ENCODE measurements at regions not wholly inside any gene's neighbourhood (a gene's known extent, or its start where the extent isn't known, plus 50 kb on each side); places are given as distances from the start of the nearest gene placed in this dataset.

- CTCF ChIA-PET, result no interaction called here
- H3K36me3 Mint-ChIP-seq, result no peaks in the 10 kb centered on the region
- H3K27me3 Mint-ChIP-seq, result no peaks in the 10 kb centered on the region
- no peaks in the 10 kb centered on the region for H3K9me3 Mint-ChIP-seq
- H3K4me3 Mint-ChIP-seq, result no peak overlapping the region
- peaks cover 11% of the 10 kb centered on the region for H3K4me1 Mint-ChIP-seq
- DNase-seq, result no peak
- H3K27ac Mint-ChIP-seq, result no peak overlapping the region
Observed at GRCh38 chr14:101247842-101248725, 313.2 kb upstream of the DIO3 start.

GRCh38 chr14:101248840-101249675 lies 312.2 kb upstream of the DIO3 start:
- Mint-ChIP-seq H3K27me3 (no peaks in the 10 kb centered on the region), H3K36me3 (no peaks in the 10 kb centered on the region), H3K4me1 (peaks cover 11% of the 10 kb centered on the region), H3K27ac (no peak overlapping the region), H3K4me3 (no peak overlapping the region), H3K9me3 (no peaks in the 10 kb centered on the region)
- CTCF ChIA-PET, result no interaction called here
- no peak for DNase-seq

DNA sequence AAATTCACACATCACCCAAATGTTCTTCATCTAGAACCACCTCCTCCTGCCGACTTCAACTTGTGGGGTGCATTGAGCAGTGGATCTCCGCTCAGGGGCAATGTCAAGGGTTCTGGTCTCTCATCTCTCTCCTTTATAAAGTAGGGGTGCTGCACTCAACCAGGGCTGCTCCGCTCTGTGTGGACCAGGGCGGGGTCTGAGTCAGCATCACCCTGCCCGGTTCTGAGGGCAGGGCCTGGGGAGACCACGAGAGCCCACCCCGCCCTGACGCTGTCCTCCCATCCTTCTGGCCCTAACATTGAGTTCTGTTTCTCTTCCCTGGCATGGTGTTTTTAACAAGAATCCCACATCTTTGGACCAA lies 311.6 kb upstream of the DIO3 start:
- H3K27me3 Mint-ChIP-seq, result no peaks in the 10 kb centered on the region
- H3K9me3 Mint-ChIP-seq, result no peaks in the 10 kb centered on the region
- peaks cover 11% of the 10 kb centered on the region for H3K4me1 Mint-ChIP-seq
- no peak overlapping the region for H3K4me3 Mint-ChIP-seq
- no peak for DNase-seq
- CTCF ChIA-PET, result no interaction called here
- H3K36me3 Mint-ChIP-seq, result no peaks in the 10 kb centered on the region
- H3K27ac Mint-ChIP-seq, result no peak overlapping the region

GRCh38 chr14:101250336-101250947 lies 310.9 kb upstream of the DIO3 start:
- CTCF ChIA-PET, result no interaction called here
- H3K27ac Mint-ChIP-seq, result no peak overlapping the region
- H3K4me1 Mint-ChIP-seq, result peaks cover 11% of the 10 kb centered on the region
- no peak for DNase-seq
- H3K36me3 Mint-ChIP-seq, result no peaks in the 10 kb centered on the region
- H3K9me3 Mint-ChIP-seq, result no peaks in the 10 kb centered on the region
- peaks cover 5% of the 10 kb centered on the region for H3K27me3 Mint-ChIP-seq
- no peak overlapping the region for H3K4me3 Mint-ChIP-seq

- Mint-ChIP-seq H3K4me1 (peaks cover 11% of the 10 kb centered on the region), H3K9me3 (no peaks in the 10 kb centered on the region), H3K4me3 (no peak overlapping the region), H3K27me3 (peaks cover 6% of the 10 kb centered on the region), H3K27ac (no peak overlapping the region), H3K36me3 (no peaks in the 10 kb centered on the region)
- CTCF ChIA-PET, result no interaction called here
- DNase-seq, result no peak
Observed at GRCh38 chr14:101250948-101251811, 310.1 kb upstream of the DIO3 start.

DNA sequence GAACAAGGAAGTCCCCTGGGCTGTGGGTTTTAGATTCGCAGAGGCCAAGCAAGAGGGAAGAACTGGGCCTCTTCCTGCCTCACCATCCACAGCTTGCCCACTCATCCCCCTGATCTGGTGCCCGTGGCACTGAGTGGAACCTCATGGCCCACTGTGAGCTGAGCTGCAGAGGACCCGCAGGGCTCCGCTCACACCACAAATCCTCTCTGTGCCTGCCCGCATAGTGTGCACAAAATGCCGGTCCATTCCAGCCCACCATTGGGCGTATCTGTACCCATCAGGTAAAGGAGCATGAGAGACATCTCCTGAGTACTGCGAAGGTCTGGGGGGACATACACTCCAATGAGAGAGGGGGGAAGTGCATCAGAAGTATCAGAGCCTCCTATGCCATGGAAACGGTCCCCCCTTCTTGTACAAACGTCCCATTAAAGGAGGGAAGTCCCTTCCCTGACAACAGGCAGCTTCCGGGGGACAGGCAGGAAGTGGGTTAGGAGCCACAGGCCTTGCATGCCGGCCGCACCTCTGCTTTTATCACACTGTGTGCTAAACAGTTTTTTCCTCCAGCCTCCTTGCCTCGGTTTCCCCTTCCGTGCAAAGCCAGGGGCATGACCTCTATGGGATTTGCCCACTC lies 309.4 kb upstream of the DIO3 start:
- CTCF ChIA-PET, result no interaction called here
- Mint-ChIP-seq H3K4me3 (no peak overlapping the region), H3K9me3 (no peaks in the 10 kb centered on the region), H3K36me3 (no peaks in the 10 kb centered on the region), H3K27ac (no peak overlapping the region), H3K4me1 (peaks cover 11% of the 10 kb centered on the region), H3K27me3 (peaks cover 6% of the 10 kb centered on the region)
- DNase-seq, result no peak

DNA sequence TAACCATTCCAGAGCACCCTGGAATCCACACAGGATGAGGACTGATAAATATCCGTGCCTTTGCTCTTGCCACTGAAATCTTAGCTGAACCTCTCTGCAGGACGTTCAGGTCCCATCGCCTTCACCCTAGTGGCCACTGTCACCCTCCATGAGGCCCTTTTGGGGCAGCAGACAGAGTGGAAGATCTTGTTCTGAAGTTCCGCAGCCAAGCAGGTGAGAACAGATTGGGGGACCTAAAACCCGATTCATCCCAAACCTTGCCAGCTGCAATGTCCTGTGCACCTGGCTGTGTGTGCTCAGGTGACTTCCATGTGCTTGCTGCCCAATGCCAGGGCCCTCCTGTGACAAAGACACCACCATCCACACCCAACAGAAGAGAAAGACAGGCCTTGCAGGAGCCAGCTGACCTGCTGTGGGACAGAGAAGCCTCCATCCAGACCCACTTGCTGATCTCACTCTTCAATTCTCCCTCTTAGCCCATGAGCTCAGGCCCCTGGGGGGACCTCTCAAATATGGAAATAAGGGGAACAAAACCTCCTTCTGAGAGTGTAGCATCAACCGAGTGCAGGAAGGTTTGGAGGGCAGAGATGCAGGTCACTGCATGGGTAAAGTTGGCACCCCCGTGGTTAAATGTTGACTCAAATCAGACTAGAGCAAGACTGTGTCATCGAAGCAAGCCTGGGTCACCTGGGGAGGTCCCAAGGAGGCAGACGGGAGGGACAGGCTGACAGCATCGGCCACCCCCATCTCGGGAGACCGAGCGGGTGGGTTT lies 308.7 kb upstream of the DIO3 start:
- Mint-ChIP-seq H3K36me3 (no peaks in the 10 kb centered on the region), H3K27me3 (peaks cover 11% of the 10 kb centered on the region), H3K4me1 (peaks cover 11% of the 10 kb centered on the region), H3K27ac (no peak overlapping the region), H3K4me3 (no peak overlapping the region), H3K9me3 (no peaks in the 10 kb centered on the region)
- DNase-seq, result no peak
- CTCF ChIA-PET, result no interaction called here

DNA sequence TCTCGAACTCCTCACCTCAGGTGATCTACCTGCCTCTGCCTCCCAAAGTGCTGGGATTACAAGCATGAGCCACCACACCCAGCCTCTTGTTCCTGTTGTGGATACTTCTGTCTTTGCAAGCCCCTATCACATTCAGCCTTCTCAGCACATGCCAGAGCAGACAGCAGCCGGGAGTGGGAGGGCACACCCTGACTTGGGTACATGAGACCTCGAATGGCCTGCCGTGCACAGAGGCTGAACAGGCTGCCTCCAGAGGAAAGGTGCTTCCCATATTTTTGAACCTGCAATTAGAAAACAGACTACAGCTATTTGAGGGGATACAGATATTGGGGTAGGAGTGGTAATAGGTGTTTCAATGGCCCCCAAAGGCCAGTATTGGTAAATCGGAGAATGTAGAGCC lies 307.3 kb upstream of the DIO3 start:
- H3K27me3 Mint-ChIP-seq, result peaks cover 11% of the 10 kb centered on the region
- no peaks in the 10 kb centered on the region for H3K9me3 Mint-ChIP-seq
- no peaks in the 10 kb centered on the region for H3K36me3 Mint-ChIP-seq
- no peak overlapping the region for H3K27ac Mint-ChIP-seq
- CTCF ChIA-PET, result no interaction called here
- DNase-seq, result no peak
- peaks cover 11% of the 10 kb centered on the region for H3K4me1 Mint-ChIP-seq
- no peak overlapping the region for H3K4me3 Mint-ChIP-seq

DNA sequence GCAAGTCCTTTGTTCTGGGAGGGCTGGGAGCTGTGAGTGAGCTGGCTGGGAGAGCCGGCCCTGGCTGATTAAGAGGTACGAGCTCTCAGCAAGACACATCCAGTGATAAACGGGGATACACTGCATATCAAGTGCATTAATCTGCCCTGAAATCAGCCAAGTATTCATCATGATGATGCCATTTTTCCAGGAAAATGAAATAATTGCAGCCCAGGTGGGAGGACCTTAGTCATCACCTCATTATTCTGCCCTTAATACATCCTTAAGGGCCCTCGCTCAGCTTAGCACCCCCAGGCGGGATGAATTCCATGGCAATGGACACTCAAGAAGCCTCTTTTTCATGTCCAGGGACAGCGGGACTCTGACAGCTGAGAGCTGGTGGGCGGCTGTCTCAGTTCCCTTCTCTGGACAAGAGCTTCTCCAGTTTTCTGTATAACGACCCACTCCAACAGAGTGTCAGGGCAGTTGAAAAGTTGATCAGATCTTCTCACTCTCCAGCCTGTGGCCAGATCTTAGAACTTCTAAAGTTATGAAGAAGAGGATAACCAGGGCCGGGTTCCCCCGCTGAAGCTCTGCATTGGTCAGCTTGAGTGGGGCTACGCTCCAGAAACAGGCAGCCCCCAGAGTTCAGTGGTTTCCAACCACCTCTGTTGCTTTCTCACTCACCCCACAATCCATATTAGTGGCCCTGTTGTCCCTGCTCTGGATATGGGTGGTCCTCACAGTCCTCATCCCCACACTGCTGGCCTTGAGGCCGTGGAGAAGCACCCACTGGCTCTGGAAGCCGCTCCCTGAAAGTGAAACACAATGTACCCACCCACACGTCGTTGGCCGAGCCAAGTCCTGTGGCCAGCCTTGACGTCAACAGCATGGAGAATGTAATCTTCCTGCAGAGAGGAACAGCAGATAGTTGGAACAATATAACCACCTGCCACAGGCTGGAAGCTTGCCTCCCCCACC lies 306.2 kb upstream of the DIO3 start:
- Mint-ChIP-seq H3K9me3 (no peaks in the 10 kb centered on the region), H3K27me3 (peaks cover 11% of the 10 kb centered on the region), H3K4me3 (no peak overlapping the region), H3K36me3 (no peaks in the 10 kb centered on the region), H3K4me1 (peaks cover 11% of the 10 kb centered on the region), H3K27ac (no peak overlapping the region)
- DNase-seq, result no peak
- CTCF ChIA-PET, result no interaction called here

- DNase-seq, result no peak
- no peak overlapping the region for H3K27ac Mint-ChIP-seq
- no peaks in the 10 kb centered on the region for H3K9me3 Mint-ChIP-seq
- no peak overlapping the region for H3K4me3 Mint-ChIP-seq
- H3K27me3 Mint-ChIP-seq, result peaks cover 11% of the 10 kb centered on the region
- H3K36me3 Mint-ChIP-seq, result no peaks in the 10 kb centered on the region
- peaks cover 11% of the 10 kb centered on the region for H3K4me1 Mint-ChIP-seq
- CTCF ChIA-PET, result no interaction called here
Observed at GRCh38 chr14:101255765-101256125, 305.6 kb upstream of the DIO3 start.

DNA sequence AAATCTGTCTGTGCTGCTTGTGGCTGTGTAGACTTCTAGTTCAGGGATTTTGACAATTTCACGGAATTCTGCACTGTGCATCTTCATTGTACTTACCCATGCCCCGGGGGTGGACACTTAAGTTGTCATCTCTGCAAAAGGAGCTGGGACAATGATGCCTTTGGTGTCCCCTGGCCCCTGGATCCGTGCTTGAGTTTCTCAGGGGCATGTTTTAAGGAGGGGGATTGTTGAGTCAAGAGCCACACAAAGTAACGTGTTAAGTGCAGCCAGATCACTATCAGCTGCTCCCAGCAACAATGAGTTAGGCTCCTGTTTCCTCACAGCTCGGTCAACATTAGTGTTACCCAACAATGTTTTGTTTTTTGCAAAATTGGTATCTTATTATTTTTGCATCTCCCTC lies 305.0 kb upstream of the DIO3 start:
- Mint-ChIP-seq H3K27ac (no peak overlapping the region), H3K9me3 (no peaks in the 10 kb centered on the region), H3K27me3 (peaks cover 11% of the 10 kb centered on the region), H3K36me3 (no peaks in the 10 kb centered on the region), H3K4me3 (no peak overlapping the region), H3K4me1 (peaks cover 11% of the 10 kb centered on the region)
- DNase-seq, result no peak
- CTCF ChIA-PET, result no interaction called here

DNA sequence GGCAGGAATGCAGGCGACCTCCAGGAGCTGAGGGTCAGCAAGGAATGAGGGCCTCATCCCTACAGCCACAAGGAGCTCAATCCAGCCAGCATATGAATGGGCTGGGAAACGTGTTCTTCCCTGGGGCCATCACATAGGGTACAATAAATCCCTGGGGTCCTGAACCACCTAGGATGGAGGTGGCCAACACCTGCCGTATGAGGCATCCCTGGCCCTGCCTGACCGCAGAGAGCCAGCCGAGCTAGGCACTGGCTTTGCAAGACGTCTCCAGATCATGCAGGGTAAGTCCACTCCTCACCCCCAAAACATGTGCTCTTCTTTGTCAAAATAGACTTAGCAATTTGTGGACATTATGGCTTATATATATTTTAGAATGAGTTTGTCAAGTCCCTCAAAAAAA lies 303.7 kb upstream of the DIO3 start:
- H3K4me1 Mint-ChIP-seq, result peaks cover 3% of the 10 kb centered on the region
- H3K27me3 Mint-ChIP-seq, result peaks cover 11% of the 10 kb centered on the region
- H3K27ac Mint-ChIP-seq, result no peak overlapping the region
- no peak overlapping the region for H3K4me3 Mint-ChIP-seq
- no peaks in the 10 kb centered on the region for H3K9me3 Mint-ChIP-seq
- no peaks in the 10 kb centered on the region for H3K36me3 Mint-ChIP-seq
- DNase-seq, result no peak
- CTCF ChIA-PET, result no interaction called here
